Glutamatergic neuron (in vitro differentiated cells): ENCODE measurements at regions not wholly inside any gene's neighbourhood (a gene's known extent, or its start where the extent isn't known, plus 50 kb on each side); places are given as distances from the start of the nearest gene placed in this dataset.

Source experiments
- DNase-seq: peaks from one replicate; pipeline ENCODE4 v3.0.0; 2022
- H3K27ac Mint-ChIP-seq: one replicate; pipeline ENCODE4 v1.8.0; 2020; ENCODE audit warnings: mild to moderate bottlenecking, mixed read lengths, inconsistent platforms; ENCODE audit not compliant: unreplicated experiment
- H3K27me3 Mint-ChIP-seq: one replicate; pipeline ENCODE4 v1.8.0; 2020; ENCODE audit warnings: mild to moderate bottlenecking, moderate library complexity, mixed read lengths, inconsistent platforms; ENCODE audit not compliant: unreplicated experiment
- H3K36me3 Mint-ChIP-seq: one replicate; pipeline ENCODE4 v1.8.0; 2020; ENCODE audit warnings: mild to moderate bottlenecking, mixed read lengths, inconsistent platforms; ENCODE audit not compliant: unreplicated experiment
- H3K4me1 Mint-ChIP-seq: one replicate; pipeline ENCODE4 v1.8.0; 2020; ENCODE audit warnings: mild to moderate bottlenecking, low read depth, mixed read lengths, inconsistent platforms; ENCODE audit not compliant: unreplicated experiment
- H3K4me3 Mint-ChIP-seq: one replicate; pipeline ENCODE4 v1.8.0; 2020; ENCODE audit warnings: mild to moderate bottlenecking, mixed read lengths, inconsistent platforms; ENCODE audit not compliant: unreplicated experiment
- H3K9me3 Mint-ChIP-seq: one replicate; pipeline ENCODE4 v1.8.0; 2020; ENCODE audit warnings: mild to moderate bottlenecking, moderate library complexity, mixed read lengths, inconsistent platforms; ENCODE audit not compliant: unreplicated experiment
- TF ChIP-seq, protein P1 (sequence below): fragments of 200-600 bp; sonication (generic); IDR thresholded peaks from one replicate; pipeline ENCODE4 v1.5.0; 2021; ENCODE audit not compliant: partially characterized antibody, unreplicated experiment

DNA sequence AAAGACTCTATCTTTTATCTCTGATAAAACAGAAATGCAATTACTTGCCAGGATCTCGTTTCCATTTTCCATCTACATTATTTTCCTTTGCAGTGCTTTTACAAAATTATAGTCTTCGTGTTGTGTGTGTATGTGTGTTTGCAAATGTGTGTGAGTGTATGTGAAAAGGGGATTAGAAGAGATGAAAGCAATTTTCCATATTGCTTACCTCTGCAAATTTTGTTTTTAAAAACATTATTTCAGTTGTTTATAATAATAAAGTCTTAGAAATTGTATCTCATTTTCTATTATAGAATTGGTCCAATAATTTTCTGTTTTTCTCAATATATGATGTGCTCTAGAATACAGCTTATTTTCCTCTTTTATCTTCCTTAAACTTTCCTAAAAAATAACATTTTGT is 421.3 kb upstream of the ANKRD30A start:
- H3K4me3 Mint-ChIP-seq = no peak overlapping the region
- H3K4me1 Mint-ChIP-seq = no peaks in the 10 kb centered on the region
- H3K36me3 Mint-ChIP-seq = peaks cover 4% of the 10 kb centered on the region
- H3K27ac Mint-ChIP-seq = no peak overlapping the region
- peaks cover 2% of the 10 kb centered on the region for H3K27me3 Mint-ChIP-seq
- DNase-seq = no peak
- TF ChIP-seq, protein P1, sequence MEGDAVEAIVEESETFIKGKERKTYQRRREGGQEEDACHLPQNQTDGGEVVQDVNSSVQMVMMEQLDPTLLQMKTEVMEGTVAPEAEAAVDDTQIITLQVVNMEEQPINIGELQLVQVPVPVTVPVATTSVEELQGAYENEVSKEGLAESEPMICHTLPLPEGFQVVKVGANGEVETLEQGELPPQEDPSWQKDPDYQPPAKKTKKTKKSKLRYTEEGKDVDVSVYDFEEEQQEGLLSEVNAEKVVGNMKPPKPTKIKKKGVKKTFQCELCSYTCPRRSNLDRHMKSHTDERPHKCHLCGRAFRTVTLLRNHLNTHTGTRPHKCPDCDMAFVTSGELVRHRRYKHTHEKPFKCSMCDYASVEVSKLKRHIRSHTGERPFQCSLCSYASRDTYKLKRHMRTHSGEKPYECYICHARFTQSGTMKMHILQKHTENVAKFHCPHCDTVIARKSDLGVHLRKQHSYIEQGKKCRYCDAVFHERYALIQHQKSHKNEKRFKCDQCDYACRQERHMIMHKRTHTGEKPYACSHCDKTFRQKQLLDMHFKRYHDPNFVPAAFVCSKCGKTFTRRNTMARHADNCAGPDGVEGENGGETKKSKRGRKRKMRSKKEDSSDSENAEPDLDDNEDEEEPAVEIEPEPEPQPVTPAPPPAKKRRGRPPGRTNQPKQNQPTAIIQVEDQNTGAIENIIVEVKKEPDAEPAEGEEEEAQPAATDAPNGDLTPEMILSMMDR = no peak
- H3K9me3 Mint-ChIP-seq = peaks cover 3% of the 10 kb centered on the region

DNA sequence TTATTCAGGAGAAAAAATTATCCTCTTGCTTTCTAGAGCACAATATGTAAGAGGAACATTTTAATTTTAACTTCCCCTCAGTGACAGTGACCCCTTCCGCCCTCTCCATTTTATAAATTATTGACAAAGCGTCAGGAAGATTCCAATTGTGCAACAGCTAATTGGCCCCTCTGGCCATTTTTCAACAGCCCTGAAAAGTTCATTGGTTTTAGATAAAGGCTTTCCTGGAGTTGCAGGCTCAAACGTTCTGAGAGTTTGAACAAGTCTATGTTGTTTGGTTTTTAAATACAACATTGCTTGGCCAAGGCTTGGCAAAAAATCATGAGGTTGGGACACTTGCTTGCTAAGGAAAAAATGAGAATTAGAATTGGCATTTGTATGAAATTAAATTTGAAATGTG is 422.2 kb upstream of the ANKRD30A start:
- peaks cover 4% of the 10 kb centered on the region for H3K36me3 Mint-ChIP-seq
- H3K27me3 Mint-ChIP-seq = peaks cover 2% of the 10 kb centered on the region
- no peak overlapping the region for H3K4me3 Mint-ChIP-seq
- no peaks in the 10 kb centered on the region for H3K4me1 Mint-ChIP-seq
- H3K27ac Mint-ChIP-seq = no peak overlapping the region
- TF ChIP-seq, protein P1 = no peak
- no peak for DNase-seq
- peaks cover 3% of the 10 kb centered on the region for H3K9me3 Mint-ChIP-seq

DNA sequence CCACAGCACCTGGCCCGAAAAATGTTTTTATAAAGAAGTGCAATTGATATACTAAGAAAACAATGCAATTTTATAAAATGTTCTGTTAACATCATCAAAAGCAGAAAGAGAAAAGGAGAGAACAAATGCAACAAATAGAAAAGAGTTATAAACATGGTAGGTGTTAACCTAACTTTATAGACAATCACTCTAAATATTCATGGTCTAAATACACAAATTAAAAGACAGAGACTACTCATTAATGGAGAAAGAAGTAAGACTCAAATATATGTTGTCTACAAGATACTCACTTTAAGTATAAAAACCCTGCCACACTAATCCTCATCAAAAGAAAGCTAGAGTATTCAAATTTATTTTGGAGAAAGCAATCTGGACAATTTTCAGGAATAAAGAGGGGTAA is 425.3 kb upstream of the ANKRD30A start:
- H3K27me3 Mint-ChIP-seq = peaks cover 2% of the 10 kb centered on the region
- H3K9me3 Mint-ChIP-seq = peaks cover 3% of the 10 kb centered on the region
- H3K36me3 Mint-ChIP-seq = peaks cover 4% of the 10 kb centered on the region
- no peak overlapping the region for H3K27ac Mint-ChIP-seq
- no peaks in the 10 kb centered on the region for H3K4me1 Mint-ChIP-seq
- no peak overlapping the region for H3K4me3 Mint-ChIP-seq
- TF ChIP-seq, protein P1 = no peak
- no peak for DNase-seq

DNA sequence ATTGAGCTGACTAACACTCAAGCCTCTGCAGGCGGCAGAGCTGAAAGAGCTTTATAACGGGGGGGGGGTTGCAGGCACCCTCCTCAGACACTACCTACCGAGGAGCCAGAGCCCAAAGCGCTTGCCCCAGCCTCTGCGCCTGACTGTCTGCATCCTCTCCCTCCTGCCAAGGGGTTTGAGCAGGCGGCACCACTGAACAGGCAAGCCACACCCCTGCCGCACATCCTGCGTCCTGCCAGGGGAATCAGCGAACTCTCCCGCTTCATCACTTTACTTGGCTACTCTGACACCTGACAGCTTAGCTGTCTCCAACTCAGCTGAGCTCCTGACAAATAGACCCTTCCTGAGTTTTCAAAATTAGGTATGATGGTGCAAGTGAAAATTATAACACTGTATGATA is 432.6 kb upstream of the ANKRD30A start:
- no peak overlapping the region for H3K4me3 Mint-ChIP-seq
- H3K4me1 Mint-ChIP-seq = peaks cover 3% of the 10 kb centered on the region
- no peak overlapping the region for H3K27ac Mint-ChIP-seq
- no peaks in the 10 kb centered on the region for H3K9me3 Mint-ChIP-seq
- no peaks in the 10 kb centered on the region for H3K36me3 Mint-ChIP-seq
- H3K27me3 Mint-ChIP-seq = no peaks in the 10 kb centered on the region
- TF ChIP-seq, protein P1 = no peak
- no peak for DNase-seq

DNA sequence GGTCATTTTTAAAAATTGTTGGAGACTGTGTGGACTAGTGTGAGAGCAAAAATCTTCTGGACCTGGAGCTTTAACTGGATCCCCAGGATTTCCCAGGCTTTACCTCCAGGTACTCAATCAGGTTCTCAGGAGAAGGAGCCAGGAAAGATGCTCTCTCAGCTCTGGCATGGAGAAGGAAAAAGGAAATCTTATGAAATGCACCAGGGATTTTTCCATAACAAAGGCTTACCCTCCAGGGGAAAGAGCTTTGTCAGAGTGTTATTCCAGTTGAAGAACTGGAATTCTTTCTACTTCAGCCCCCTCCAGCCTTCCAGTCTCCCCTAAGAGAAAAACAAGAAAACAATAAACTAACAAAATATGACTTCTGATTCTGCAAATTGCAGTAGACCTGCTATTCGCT is 436.7 kb upstream of the ANKRD30A start:
- Mint-ChIP-seq H3K27me3 (no peaks in the 10 kb centered on the region), H3K36me3 (no peaks in the 10 kb centered on the region)

More for the DNA sequence above, 436.7 kb upstream of the ANKRD30A start:
- peaks cover 3% of the 10 kb centered on the region for H3K4me1 Mint-ChIP-seq
- no peak overlapping the region for H3K27ac Mint-ChIP-seq
- no peaks in the 10 kb centered on the region for H3K9me3 Mint-ChIP-seq
- DNase-seq = no peak
- TF ChIP-seq, protein P1 = no peak
- H3K4me3 Mint-ChIP-seq = no peak overlapping the region
